ENCODE measurements at regions not wholly inside any gene's neighbourhood (a gene's known extent, or its start where the extent isn't known, plus 50 kb on each side); places are given as distances from the start of the nearest gene placed in this dataset.

- no peak for DNase-seq
These were observed 247.5 kb downstream of the KLF6 start for GRCh38 chr10:3537518-3537917.

- no peak for DNase-seq
These were observed 250.0 kb downstream of the KLF6 start for GRCh38 chr10:3535001-3535400.

- no peak for DNase-seq
These were observed 250.6 kb downstream of the KLF6 start for GRCh38 chr10:3534433-3534832.

GRCh38 chr10:3533296-3533695 is 251.7 kb downstream of the KLF6 start:
- no peak for DNase-seq

GRCh38 chr10:3532644-3533043 is 252.4 kb downstream of the KLF6 start:
- DNase-seq = no peak

- no peak for DNase-seq
These were observed 253.3 kb downstream of the KLF6 start for GRCh38 chr10:3531670-3532069.

GRCh38 chr10:3530783-3531645 is 254.0 kb downstream of the KLF6 start:
- no peak for DNase-seq

- no peak for DNase-seq
These were observed 254.7 kb downstream of the KLF6 start for GRCh38 chr10:3530346-3530745.

- DNase-seq = no peak
These were observed 255.3 kb downstream of the KLF6 start for GRCh38 chr10:3529691-3530090.

GRCh38 chr10:3528823-3529403 is 256.1 kb downstream of the KLF6 start:
- no peak for DNase-seq

- DNase-seq = no peak
These were observed 256.7 kb downstream of the KLF6 start for GRCh38 chr10:3528271-3528670.

GRCh38 chr10:3527869-3528268 is 257.1 kb downstream of the KLF6 start:
- no peak for DNase-seq

GRCh38 chr10:3526727-3527501 is 258.1 kb downstream of the KLF6 start:
- DNase-seq = no peak

- no peak for DNase-seq
These were observed 259.1 kb downstream of the KLF6 start for GRCh38 chr10:3525832-3526449.

- DNase-seq = no peak
These were observed 260.7 kb downstream of the KLF6 start for GRCh38 chr10:3524086-3524960.

GRCh38 chr10:3523309-3524050 is 261.5 kb downstream of the KLF6 start:
- DNase-seq = no peak

- DNase-seq = no peak
These were observed 268.1 kb downstream of the KLF6 start for GRCh38 chr10:3516923-3517255.

GRCh38 chr10:3516234-3516922 is 268.6 kb downstream of the KLF6 start:
- DNase-seq = no peak

- DNase-seq = no peak
These were observed 270.3 kb downstream of the KLF6 start for GRCh38 chr10:3514691-3515090.

GRCh38 chr10:3512263-3512662 is 272.7 kb downstream of the KLF6 start:
- no peak for DNase-seq

- DNase-seq = no peak
These were observed 273.5 kb downstream of the KLF6 start for GRCh38 chr10:3511483-3511882.
